DOHH2 (cell line): ENCODE measurements at regions not wholly inside any gene's neighbourhood (a gene's known extent, or its start where the extent isn't known, plus 50 kb on each side); places are given as distances from the start of the nearest gene placed in this dataset.

Source experiments
- CTCF ChIP-seq: fragments of 200-600 bp; sonication (generic); IDR thresholded peaks from one replicate; pipeline ENCODE4 v1.5.1; 2014; ENCODE audit warnings: antibody characterized with exemption, mild to moderate bottlenecking, low read depth, low read length; ENCODE audit not compliant: poor library complexity, severe bottlenecking
- EZH2phosphoT487 ChIP-seq: fragments of 200-600 bp; sonication (generic); IDR thresholded peaks from 2 replicates; pipeline ENCODE4 v1.6.1; 2017; ENCODE audit warnings: borderline replicate concordance, mild to moderate bottlenecking, antibody characterized with exemption, low read length, moderate library complexity, mixed read lengths

- no peak for TF ChIP-seq CTCF
- TF ChIP-seq EZH2phosphoT487, result no peak
These were observed 116.4 kb upstream of the SASH1 start for GRCh38 chr6:148226284-148226683.
